H9 (cell line): ENCODE measurements at regions not wholly inside any gene's neighbourhood (a gene's known extent, or its start where the extent isn't known, plus 50 kb on each side); places are given as distances from the start of the nearest gene placed in this dataset.

Experiments
- DNase-seq: peaks from one replicate; pipeline ENCODE4 v3.0.0-alpha.2; 2017
- H2AFZ ChIP-seq: one replicate; pipeline ENCODE4 v1.6.1; 2013; ENCODE audit warnings: mild to moderate bottlenecking, low read length, control low read depth, moderate library complexity
- H2AK5ac ChIP-seq: 2 replicates; pipeline ENCODE4 v1.6.1; 2013; ENCODE audit warnings: low read length, control low read depth, mixed read lengths; ENCODE audit not compliant: insufficient read length
- H2BK120ac ChIP-seq: one replicate; pipeline ENCODE4 v1.6.1; 2013; ENCODE audit warnings: low read depth, mild to moderate bottlenecking, low read length, control low read depth, inconsistent platforms; ENCODE audit not compliant: poor library complexity, severe bottlenecking
- H2BK12ac ChIP-seq: 2 replicates; pipeline ENCODE4 v1.6.1; 2013; ENCODE audit warnings: low read length, control low read depth, mixed read lengths, low read depth; ENCODE audit not compliant: insufficient read length
- H2BK15ac ChIP-seq: 2 replicates; pipeline ENCODE4 v1.6.1; 2013; ENCODE audit warnings: low read depth, low read length, control low read depth
- H2BK20ac ChIP-seq: one replicate; pipeline ENCODE4 v1.6.1; 2013; ENCODE audit warnings: low read depth, mild to moderate bottlenecking, low read length, control low read depth, inconsistent platforms; ENCODE audit not compliant: poor library complexity, severe bottlenecking
- H2BK5ac ChIP-seq: 2 replicates; pipeline ENCODE4 v1.6.1; 2013; ENCODE audit warnings: low read length, control low read depth, mixed read lengths; ENCODE audit not compliant: insufficient read length
- H3K14ac ChIP-seq: 2 replicates; pipeline ENCODE4 v1.6.1; 2013; ENCODE audit warnings: low read length, control low read depth; ENCODE audit not compliant: insufficient read depth
- H3K18ac ChIP-seq: 2 replicates; pipeline ENCODE4 v1.6.1; 2013; ENCODE audit warnings: low read depth, mild to moderate bottlenecking, mixed read lengths, low read length, control low read depth; ENCODE audit not compliant: insufficient read length
- H3K23ac ChIP-seq: 2 replicates; pipeline ENCODE4 v1.6.1; 2013; ENCODE audit warnings: low read length, control low read depth, mixed read lengths, low read depth; ENCODE audit not compliant: insufficient read length
- H3K23me2 ChIP-seq: 2 replicates; pipeline ENCODE4 v1.6.1; 2013; ENCODE audit warnings: low read depth, mild to moderate bottlenecking, mixed read lengths, low read length, control low read depth; ENCODE audit not compliant: insufficient read length, poor library complexity, severe bottlenecking
- H3K27ac ChIP-seq: 2 replicates; pipeline ENCODE4 v1.5.1; 2013; ENCODE audit warnings: low read length, control low read depth, mixed read lengths, low read depth; ENCODE audit not compliant: insufficient read length
- H3K27me3 ChIP-seq: 2 replicates; pipeline ENCODE4 v1.6.1; 2013; ENCODE audit warnings: low read length, control low read depth, inconsistent platforms; ENCODE audit not compliant: insufficient read depth
- H3K4ac ChIP-seq: 2 replicates; pipeline ENCODE4 v1.6.1; 2013; ENCODE audit warnings: low read depth, mild to moderate bottlenecking, control low read depth, inconsistent platforms, low read length, moderate library complexity
- H3K4me1 ChIP-seq: 2 replicates; pipeline ENCODE4 v1.6.1; 2013; ENCODE audit warnings: low read length, control low read depth, inconsistent platforms; ENCODE audit not compliant: insufficient read depth
- H3K4me2 ChIP-seq: 2 replicates; pipeline ENCODE4 v1.6.1; 2013; ENCODE audit warnings: low read length, control low read depth, mixed read lengths; ENCODE audit not compliant: insufficient read length, insufficient read depth
- H3K56ac ChIP-seq: 2 replicates; pipeline ENCODE4 v1.6.1; 2013; ENCODE audit warnings: low read depth, mild to moderate bottlenecking, mixed read lengths, low read length, control low read depth; ENCODE audit not compliant: insufficient read length
- H3K79me1 ChIP-seq: 2 replicates; pipeline ENCODE4 v1.6.1; 2013; ENCODE audit warnings: low read depth, mild to moderate bottlenecking, moderate library complexity, low read length, control low read depth, inconsistent platforms; ENCODE audit not compliant: insufficient read depth, poor library complexity, severe bottlenecking
- H3K79me2 ChIP-seq: 2 replicates; pipeline ENCODE4 v1.6.1; 2013; ENCODE audit warnings: low read length, control low read depth, inconsistent platforms; ENCODE audit not compliant: insufficient read depth
- H3K9ac ChIP-seq: 2 replicates; pipeline ENCODE4 v1.6.1; 2013; ENCODE audit warnings: low read length, control low read depth, mixed read lengths; ENCODE audit not compliant: insufficient read length; ENCODE audit errors: extremely low read depth
- H3K9me3 ChIP-seq: one replicate; pipeline ENCODE4 v1.6.1; 2013; ENCODE audit warnings: low read depth, low read length, inconsistent platforms; ENCODE audit not compliant: control insufficient read depth
- H3T11ph ChIP-seq: one replicate; pipeline ENCODE4 v1.6.1; 2013; ENCODE audit warnings: mild to moderate bottlenecking, low read length, control low read depth, inconsistent platforms
- H4K20me1 ChIP-seq: one replicate; pipeline ENCODE4 v1.6.1; 2013; ENCODE audit not compliant: control insufficient read depth, insufficient read length, insufficient read depth
- H4K5ac ChIP-seq: 2 replicates; pipeline ENCODE4 v1.6.1; 2013; ENCODE audit warnings: low read depth, mild to moderate bottlenecking, mixed read lengths, low read length, control low read depth; ENCODE audit not compliant: insufficient read length
- H4K8ac ChIP-seq: replicated peaks from 2 replicates; pipeline ENCODE4 v1.6.1; 2013; ENCODE audit warnings: low read length, control low read depth, mixed read lengths, low read depth; ENCODE audit not compliant: insufficient read length
- H4K91ac ChIP-seq: 2 replicates; pipeline ENCODE4 v1.6.1; 2013; ENCODE audit warnings: low read depth, mild to moderate bottlenecking, moderate library complexity, mixed read lengths, low read length, control low read depth; ENCODE audit not compliant: insufficient read length
- H3K27ac Mint-ChIP-seq, 3 experiments: 2 replicates in 2 of 3; 3 replicates in 1 of 3; pipeline ENCODE4 v1.8.0; 2020 to 2021; ENCODE audit warnings: mixed read lengths in 3 of 3, mild to moderate bottlenecking in 1 of 3, moderate library complexity in 1 of 3
- H3K27me3 Mint-ChIP-seq: 2 replicates; pipeline ENCODE4 v1.8.0; 2021; ENCODE audit warnings: low read depth, mild to moderate bottlenecking, moderate library complexity, mixed read lengths
- H3K36me3 Mint-ChIP-seq, 3 experiments: 2 replicates in 2 of 3; 3 replicates in 1 of 3; pipeline ENCODE4 v1.8.0; 2020 to 2021; ENCODE audit warnings: low read depth in 3 of 3, mixed read lengths in 3 of 3; ENCODE audit not compliant: insufficient read depth in 1 of 3
- H3K4me1 Mint-ChIP-seq, 2 experiments: 2 replicates each; pipeline ENCODE4 v1.8.0; 2020; ENCODE audit warnings: mixed read lengths in 2 of 2
- H3K4me3 Mint-ChIP-seq, 2 experiments: 2 replicates in 1 of 2; 3 replicates in 1 of 2; pipeline ENCODE4 v1.8.0; 2020 to 2021; ENCODE audit warnings: mild to moderate bottlenecking in 2 of 2, mixed read lengths in 2 of 2, moderate library complexity in 1 of 2
- H3K9me3 Mint-ChIP-seq, 2 experiments: 2 replicates in 1 of 2; 3 replicates in 1 of 2; pipeline ENCODE4 v1.8.0; 2020; ENCODE audit warnings: mild to moderate bottlenecking in 2 of 2, mixed read lengths in 2 of 2, moderate library complexity in 1 of 2
- WGBS: extraction: QIAGEN DNeasy Blood & Tissue Kit; methylation state at CpG from one replicate; pipeline ENCODE4 v1.1.7; 2013; ENCODE audit warnings: missing lambda C conversion rate, low lambda C conversion rate, mixed read lengths; ENCODE audit not compliant: insufficient read length; ENCODE audit errors: extremely low coverage; 5-methylcytosine and 5-hydroxymethylcytosine counted together
- TF ChIP-seq, protein P1 (sequence below): fragments of 200-600 bp; sonication (generic); conservative IDR thresholded peaks from 3 replicates; pipeline ENCODE4 v1.8.0; 2021; ENCODE audit warnings: antibody characterized with exemption, mild to moderate bottlenecking

DNA sequence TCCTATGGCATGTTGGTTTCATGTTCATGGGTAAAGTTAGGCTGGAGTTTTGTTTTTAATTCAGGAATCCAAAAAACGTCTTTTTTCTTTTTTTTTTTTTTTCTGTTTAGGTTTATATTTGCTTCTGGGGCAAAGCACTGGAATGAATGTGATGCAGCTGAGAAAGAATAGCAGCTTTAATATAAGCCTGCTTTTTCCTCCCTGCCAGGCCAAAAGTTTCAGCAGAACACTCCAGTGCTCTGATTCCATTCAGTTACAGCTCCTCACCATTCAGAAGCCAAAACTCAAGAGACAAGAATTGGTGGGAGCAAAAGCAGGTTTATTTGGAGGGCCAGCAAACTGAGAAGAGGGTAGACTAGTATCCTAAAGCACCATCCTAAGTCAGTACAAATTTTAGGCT, 102.7 kb upstream of the PELI1 start:
- Histone ChIP-seq H2BK120ac (no peak overlapping the region), H3K18ac (no peak overlapping the region), H3K4ac (no peak overlapping the region), H3K4me2 (no peak overlapping the region), H3K27me3 (no peaks in the 10 kb centered on the region), H4K20me1 (no peaks in the 10 kb centered on the region), H2AK5ac (no peak overlapping the region), H2BK15ac (no peak overlapping the region), H3K23me2 (peaks cover 2% of the 10 kb centered on the region), H3K27ac (no peak overlapping the region), H4K5ac (no peak overlapping the region), H2AFZ (no peak overlapping the region), H4K8ac (no peak overlapping the region), H2BK12ac (no peak overlapping the region), H3K56ac (no peak overlapping the region), H2BK5ac (no peak overlapping the region), H3K14ac (no peak overlapping the region), H4K91ac (no peak overlapping the region), H3T11ph (no peak overlapping the region), H3K9me3 (no peaks in the 10 kb centered on the region), H2BK20ac (no peak overlapping the region), H3K4me1 (peaks cover 17% of the 10 kb centered on the region), H3K79me2 (peaks cover 11% of the 10 kb centered on the region; the same call in 1 of the 2 replicates), H3K23ac (no peak overlapping the region), H3K79me1 (peaks cover 2% of the 10 kb centered on the region), H3K9ac (no peak overlapping the region)
- DNase-seq, result no peak
- Mint-ChIP-seq H3K27ac (peak overlapping the region; percentile 7 to 96 (median 85); a peak in 6 of 7 replicates), H3K4me1 (peaks cover 57 to 70% of the 10 kb centered on the region in 2 experiments), H3K36me3 (peaks cover 4 to 10% (median 8%) of the 10 kb centered on the region in 3 experiments), H3K9me3 (no peaks in the 10 kb centered on the region), H3K4me3 (no peak overlapping the region), H3K27me3 (no peaks in the 10 kb centered on the region)
- WGBS, result no CpG with 5 or more reads among the region's 1 CpG
- TF ChIP-seq, protein P1, sequence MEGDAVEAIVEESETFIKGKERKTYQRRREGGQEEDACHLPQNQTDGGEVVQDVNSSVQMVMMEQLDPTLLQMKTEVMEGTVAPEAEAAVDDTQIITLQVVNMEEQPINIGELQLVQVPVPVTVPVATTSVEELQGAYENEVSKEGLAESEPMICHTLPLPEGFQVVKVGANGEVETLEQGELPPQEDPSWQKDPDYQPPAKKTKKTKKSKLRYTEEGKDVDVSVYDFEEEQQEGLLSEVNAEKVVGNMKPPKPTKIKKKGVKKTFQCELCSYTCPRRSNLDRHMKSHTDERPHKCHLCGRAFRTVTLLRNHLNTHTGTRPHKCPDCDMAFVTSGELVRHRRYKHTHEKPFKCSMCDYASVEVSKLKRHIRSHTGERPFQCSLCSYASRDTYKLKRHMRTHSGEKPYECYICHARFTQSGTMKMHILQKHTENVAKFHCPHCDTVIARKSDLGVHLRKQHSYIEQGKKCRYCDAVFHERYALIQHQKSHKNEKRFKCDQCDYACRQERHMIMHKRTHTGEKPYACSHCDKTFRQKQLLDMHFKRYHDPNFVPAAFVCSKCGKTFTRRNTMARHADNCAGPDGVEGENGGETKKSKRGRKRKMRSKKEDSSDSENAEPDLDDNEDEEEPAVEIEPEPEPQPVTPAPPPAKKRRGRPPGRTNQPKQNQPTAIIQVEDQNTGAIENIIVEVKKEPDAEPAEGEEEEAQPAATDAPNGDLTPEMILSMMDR, result no peak
